ENCODE measurements at regions not wholly inside any gene's neighbourhood (a gene's known extent, or its start where the extent isn't known, plus 50 kb on each side); places are given as distances from the start of the nearest gene placed in this dataset.

DNA sequence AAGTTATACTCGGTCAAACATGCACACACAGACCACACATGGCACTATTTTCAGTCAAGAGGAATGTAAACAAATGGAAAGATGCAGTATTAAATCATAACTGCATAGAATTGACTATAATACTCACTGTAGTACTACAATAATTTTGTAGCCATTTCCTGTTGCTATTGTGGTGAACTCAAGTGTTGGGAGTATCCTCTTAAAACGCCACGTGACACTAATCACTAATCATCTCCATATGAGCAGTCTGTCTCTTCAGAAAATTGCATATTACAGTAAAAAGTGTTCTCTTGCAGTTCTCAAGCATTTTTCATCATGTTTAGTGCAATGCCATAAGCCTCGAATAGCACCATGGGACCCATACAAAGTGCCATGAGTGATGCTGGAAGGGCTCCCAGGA lies 258.7 kb upstream of the ID4 start:
- TF ChIP-seq MYC (IDR thresholded peaks at IDR 0.05; ENCODE audit: low read depth, low read length): no peak
- TF ChIP-seq, protein P1, sequence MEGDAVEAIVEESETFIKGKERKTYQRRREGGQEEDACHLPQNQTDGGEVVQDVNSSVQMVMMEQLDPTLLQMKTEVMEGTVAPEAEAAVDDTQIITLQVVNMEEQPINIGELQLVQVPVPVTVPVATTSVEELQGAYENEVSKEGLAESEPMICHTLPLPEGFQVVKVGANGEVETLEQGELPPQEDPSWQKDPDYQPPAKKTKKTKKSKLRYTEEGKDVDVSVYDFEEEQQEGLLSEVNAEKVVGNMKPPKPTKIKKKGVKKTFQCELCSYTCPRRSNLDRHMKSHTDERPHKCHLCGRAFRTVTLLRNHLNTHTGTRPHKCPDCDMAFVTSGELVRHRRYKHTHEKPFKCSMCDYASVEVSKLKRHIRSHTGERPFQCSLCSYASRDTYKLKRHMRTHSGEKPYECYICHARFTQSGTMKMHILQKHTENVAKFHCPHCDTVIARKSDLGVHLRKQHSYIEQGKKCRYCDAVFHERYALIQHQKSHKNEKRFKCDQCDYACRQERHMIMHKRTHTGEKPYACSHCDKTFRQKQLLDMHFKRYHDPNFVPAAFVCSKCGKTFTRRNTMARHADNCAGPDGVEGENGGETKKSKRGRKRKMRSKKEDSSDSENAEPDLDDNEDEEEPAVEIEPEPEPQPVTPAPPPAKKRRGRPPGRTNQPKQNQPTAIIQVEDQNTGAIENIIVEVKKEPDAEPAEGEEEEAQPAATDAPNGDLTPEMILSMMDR (IDR thresholded peaks at IDR 0.05; ENCODE audit: low read depth, low read length): no peak
